Activated naive CD8-positive, alpha-beta T cell treated with anti-CD3 and anti-CD28 coated beads, Interleukin-2, amount 50 U/mL, for 16 hours (primary cell): ENCODE measurements at regions not wholly inside any gene's neighbourhood (a gene's known extent, or its start where the extent isn't known, plus 50 kb on each side); places are given as distances from the start of the nearest gene placed in this dataset.

Experiments used
- DNase-seq: peaks from one replicate; pipeline ENCODE4 v3.0.0-alpha.2; 2020; ENCODE audit warnings: low read depth, low spot score

DNA sequence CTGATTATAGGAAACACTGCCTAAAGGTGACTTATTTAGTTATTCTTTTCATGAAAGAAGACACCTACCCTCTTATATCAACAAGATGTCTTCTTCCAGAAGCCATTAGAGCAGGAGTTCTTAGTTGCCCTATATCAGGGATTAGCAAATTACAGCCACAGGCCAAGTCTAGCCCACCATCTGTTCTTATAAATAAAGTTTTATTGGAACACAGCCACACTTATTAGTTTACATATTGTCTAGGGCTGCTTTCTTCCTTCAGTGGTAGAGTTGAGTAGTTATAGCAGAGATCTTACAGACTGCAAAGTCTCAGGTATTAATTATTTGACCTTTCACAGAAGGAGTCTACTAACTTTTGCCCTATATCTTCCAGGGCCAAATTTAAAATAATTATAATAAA is 157.2 kb upstream of the NOCT start:
- DNase-seq = no peak

DNA sequence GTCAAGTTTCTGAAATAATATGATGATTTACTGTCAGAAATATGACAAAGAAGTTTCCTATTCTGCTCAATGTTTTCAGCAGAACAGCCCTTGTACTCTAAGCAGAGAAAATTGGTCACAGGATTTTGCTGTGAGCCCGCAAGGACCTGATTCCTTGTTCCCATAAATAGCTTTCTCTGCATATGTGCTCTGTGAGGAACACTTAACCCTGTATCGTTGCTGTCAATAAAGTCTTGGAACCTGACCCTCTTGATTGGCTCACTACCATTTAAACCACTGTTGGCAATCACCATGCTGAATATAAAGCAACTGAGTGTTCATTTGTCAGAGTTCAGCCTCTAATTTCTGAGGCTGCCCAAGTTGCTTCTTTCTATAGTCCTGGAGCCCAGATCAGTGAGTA is 158.2 kb upstream of the NOCT start:
- no peak for DNase-seq

DNA sequence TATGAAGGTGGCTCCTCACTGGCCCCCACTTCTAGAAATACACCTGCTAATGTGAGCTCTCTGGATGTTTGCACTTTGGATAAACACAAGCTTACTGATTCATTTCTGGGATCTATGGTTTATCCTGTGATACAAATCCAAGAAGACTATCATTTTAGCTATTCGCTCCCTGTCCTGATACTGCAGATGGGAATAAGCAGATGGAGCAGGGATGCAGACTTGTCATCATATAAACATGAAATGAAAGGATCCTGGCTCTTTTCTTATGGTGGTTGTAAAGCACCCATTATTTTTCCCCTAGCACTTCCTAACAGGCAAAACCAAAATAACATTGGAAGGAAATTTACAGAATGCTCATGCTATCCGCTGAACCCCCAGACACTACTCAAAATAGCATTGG is 162.9 kb upstream of the NOCT start:
- DNase-seq = no peak

DNA sequence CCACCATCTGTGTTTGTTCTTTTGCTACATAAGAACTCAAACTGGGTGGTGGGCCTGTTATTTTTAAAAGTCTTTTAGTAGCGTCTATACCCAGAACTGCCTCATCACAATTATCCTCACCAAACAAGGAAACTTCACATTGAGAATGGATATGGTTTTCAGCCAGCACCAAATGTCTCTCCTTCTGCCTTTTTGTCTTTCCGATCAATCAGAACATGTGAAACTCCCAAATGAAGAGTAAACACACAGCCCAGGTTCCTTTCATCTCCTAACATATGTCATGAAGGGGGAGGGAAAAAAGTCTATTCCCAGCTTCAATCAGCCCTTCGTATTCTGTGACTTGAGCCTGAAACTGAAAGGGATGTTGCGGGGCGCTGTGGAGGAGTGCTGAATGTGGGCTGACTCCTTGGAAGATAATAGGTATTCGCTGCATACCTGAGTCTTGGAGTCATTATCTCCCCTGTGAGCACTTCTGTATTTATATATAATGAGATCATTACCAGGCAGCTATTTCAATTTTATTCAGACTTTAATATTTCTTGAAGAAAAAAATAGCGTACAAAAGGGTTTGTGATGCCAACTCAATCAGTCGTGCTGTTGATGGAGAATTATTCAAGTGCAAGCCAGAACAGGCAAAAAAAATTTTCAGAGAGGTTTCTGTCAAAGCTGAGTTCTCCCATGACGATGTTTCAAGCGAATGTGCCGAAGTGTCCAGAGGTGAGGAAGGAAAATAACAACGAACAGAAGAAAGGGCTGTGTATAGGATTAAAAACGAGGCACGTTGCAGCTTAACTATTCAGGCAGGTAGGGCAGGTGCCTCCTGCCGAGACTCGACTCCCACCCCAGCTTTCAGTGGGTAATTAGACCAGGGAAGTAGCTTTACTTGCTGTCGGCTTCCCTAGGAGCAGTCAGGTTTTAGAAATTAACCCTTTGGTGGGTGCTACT is 163.9 kb upstream of the NOCT start:
- DNase-seq = no peak

DNA sequence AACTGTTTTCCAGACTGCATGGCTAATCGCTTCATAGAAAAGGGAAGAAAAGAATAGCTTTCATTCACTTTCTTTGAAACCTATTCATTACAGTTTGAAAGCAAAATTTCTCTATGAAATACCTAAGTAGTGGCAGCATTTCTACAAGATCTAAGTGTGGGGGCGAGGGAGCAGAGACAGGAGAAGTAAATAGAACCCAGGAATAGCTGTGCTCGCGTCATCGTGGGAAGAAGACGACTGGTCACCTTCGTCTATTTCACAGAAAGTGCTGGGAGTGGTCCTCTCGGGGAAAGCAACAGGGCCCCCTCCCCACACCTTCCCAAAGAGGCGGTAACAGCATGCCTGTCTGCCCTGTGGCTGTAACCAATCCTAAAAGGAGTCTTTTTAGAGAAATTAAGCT is 169.9 kb upstream of the NOCT start:
- DNase-seq = no peak

DNA sequence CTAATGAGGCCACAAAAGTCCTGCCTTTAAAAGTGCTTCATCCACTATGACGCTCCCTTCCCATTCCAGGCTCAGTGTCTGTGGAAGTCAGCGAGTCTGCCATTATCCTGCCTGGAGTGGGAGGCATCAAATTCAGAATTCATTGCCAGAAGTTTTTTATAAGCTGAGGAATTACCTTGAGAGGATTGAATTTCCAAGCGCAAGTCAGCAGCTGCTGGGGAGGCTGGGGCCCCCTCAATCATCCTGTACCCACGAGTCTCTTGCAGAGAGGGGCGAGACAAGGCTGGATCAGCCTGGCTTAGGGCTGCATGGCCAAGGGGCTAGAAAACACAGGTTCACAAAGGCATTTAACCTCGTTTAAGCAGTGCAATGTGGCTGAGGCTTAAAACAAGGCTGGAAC is 170.5 kb upstream of the NOCT start:
- no peak for DNase-seq

DNA sequence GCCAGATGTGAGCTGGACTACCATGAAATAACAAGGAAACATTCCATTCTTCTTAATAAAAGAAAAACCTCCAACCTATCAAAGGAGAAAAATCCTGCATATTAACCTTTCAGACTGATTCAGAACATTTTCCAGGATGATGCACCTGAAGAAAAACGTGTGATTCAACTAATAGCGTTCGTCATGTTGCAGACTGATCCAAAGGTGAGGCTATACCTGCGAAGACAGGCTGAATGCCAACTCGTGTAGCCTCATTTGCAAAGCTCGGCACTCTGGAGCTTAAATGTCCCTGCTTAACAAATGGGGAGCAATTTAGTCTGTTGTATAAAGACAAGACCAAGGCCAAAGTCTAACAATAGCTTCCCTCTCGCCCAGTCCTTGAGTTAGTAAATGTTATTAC is 172.0 kb upstream of the NOCT start:
- no peak for DNase-seq

DNA sequence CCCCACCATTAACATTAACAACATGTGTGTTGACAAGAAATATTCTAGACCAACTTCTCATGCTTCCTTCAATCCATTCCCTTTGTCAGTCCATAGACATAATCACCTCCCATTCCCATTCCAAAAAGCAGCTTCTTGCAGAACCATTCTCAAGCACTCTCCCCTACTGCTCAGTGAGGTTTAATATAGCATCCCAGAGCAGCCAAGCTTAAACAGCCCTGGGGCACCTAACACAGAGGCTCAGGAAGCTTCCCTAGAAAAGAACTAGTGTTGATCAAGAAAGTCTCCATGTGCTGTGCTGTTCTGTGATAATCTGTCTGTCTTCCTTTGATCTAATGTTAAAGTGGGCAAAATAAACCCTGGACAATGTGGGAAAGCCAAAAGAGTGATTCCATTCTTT is 174.2 kb upstream of the NOCT start:
- no peak for DNase-seq

DNA sequence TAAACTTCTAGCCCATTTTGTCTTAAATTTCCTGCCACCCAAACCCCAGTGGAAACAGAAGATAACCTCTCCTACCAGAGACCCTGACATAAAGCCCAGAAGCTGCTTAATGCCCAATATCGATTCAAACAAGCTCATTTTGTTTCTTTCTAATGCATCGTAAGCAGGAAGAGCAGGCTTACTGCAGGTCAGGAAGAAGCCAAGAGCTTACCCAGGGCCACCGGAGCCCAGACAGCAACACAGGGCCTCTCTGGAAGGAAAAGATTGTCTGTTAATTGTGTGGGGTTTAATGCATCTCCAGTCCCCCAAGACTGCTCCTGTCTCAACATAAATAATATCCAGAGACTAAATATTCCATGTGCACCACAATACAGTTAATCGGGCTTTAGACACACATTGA is 177.3 kb upstream of the NOCT start:
- no peak for DNase-seq

DNA sequence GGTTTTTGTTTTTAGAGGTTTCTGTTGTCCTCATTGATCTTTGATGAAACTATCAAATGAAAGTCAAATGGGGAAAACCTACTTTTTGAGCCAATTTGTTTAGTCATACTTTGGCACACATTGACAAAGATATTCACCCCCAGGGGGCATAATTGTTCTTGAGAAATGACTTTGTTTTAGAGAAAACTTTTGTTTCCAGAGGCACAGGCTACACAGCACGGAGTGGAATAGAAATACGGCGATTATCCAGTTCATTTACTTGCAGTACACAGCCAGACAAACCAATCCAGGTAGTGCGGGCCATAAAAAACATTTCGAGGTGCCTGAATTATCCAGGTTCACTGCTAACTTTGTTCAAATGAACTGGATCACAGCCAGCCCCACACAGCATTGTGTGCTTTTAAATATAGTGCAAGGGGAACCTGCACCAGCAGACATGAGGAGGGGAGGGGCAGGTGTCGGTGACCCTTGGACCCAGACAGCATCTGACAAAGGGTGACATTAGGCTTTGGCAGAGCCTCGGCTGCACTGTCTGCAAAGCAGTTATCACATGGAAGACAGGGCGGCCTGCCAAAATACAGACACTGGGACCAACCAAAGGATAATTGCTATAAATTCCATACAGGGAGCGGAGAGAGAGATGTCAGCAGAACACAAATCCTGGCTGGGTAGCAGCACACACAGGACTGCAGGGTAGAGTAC is 179.6 kb upstream of the NOCT start:
- DNase-seq = no peak

DNA sequence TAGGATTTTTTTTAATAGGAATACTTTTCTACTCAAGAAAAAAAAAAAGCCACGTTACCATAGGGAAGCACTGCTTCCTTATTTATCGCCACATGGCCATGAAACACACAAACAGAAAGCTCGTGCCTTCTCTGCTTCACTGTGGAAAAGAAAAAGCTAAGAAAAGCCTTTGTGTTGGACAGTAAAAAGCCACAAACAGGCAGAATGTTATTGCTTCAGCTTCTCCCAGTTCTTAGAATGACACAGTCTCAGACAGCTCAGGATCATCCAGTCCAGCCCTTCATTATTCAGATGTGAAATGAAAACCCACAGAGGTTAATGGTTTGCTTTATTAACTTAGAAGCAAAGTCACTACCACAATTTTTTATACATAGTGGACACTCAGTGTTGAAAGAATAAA is 181.6 kb upstream of the NOCT start:
- no peak for DNase-seq

DNA sequence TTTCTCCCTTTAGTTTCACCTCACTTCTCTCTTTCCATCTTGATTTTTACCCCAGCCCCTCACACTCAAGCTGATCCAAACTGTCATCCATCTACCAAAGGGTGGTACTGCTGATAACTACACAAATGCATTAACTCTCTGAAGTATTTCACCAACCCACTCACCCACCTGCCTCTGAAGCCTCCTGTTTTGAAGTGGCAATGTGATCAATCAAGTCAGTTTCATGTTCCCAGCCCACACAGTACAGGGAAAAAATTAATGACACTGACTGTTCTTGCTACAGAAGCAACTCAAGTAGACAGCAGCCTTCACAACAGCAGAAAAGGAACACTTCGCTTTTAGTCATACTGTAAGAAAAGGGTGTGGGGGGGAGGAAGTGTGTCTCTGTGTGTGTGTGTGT is 183.0 kb upstream of the NOCT start:
- no peak for DNase-seq

DNA sequence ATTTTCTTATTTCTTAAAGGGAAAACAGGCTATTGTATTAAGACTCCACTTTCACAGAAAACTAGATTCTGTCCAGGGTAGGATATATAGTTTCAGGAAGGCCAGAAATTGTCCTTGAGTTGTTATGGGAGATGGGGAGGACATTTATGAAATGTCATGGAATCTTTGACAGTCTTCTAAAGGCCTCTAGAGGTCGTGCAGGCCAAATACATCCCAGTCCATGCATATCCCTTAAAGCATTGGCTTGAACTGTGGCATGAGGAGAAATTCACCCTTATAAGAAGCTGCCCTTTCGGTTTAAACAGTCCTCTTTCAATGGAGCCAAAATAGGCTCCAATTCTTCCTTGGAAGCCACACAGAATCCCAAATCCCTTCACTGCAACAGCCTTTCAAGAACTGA is 183.6 kb upstream of the NOCT start:
- no peak for DNase-seq

DNA sequence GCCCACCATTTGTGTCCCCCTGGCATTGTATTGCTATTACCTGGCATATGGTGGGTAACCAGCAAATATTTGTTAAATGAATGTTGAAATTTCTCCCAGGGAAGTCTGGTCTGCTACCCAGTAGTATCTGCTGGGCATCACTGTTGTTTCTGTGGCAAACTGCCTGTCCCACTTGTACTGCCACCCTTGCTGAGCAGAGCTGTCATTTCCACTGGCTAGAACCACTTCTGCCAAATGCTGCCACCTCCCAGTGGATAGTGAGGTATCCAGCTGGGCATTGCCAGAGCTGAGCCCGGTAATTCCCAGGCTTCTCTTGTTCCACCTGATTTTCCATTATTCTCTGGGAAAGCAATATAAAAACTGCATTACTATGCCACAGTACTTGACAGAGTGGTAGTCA is 186.7 kb upstream of the NOCT start:
- no peak for DNase-seq

DNA sequence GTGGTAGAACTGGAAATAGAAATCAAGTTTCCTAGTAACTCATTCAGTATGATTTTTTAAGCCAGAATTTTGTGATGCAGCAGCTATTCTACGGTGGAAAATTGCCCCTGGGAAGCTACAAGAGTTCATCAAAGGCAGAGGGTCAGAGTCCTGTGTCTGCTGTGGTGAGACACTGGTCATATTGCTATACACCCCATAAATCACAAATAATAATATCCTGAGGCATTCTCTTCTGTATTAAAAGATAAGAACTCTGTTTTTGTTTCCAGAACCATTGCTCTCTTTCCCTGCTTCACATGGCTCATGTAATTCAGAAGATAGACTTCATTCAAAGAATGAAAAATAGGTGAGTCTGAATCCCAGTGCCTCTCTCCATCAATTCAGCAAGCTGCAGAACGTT is 188.8 kb upstream of the NOCT start:
- DNase-seq = no peak

DNA sequence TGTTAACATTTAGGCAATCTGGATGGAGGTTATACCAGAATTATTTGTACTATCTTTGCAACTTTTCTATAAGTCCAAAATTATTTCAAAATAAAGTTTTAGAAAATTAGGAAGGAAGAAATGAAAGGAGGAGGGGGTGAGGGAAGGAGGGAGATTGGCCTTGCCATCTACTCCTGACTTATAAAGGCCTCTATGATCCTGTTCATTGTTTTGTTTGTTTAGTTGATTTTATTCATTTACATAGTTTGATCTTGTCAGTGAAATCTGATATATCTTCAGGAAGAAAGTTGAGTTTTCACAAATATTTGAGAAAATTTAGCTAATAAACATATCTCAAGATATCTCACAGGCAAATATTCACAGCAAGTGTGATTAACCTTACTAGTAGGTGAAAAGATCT is 189.3 kb upstream of the NOCT start:
- no peak for DNase-seq

DNA sequence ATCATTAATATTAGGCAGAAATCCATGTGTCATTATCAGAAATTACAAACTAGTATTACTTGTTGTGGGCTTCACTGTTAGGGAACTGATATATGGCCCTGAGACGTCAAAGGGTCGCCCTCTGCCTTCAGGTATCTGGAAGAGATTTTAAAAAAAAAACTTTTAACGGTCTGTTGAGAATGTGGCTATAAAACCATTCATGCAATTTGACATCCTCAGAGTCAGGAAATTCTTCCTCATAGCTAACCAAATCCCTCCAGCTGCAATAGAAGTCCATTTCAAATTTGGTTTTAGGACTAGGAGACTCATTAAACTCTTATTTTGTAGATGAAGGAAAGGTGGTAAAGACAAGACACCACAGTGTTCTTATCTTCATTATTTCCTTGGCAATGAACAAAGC is 194.2 kb upstream of the NOCT start:
- DNase-seq = no peak

DNA sequence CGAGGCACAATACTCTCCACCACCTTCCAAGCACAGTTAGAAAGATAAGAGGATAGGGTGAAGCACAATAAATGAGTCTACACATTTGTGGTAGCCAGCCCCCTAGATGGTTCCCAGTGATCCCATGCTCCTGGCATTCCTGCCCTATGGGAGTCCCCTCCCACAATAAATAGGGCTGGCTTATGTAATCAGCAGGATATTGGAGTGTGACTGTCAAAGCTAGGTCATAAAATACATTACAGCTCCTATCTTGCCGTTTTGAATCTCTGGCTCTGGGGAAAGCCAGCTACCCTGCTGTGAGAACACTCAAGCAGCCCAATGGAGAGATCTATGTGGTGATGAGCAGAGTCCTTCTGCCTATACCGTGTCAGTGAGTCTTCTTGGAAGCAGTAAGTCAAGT is 198.7 kb upstream of the NOCT start:
- no peak for DNase-seq

DNA sequence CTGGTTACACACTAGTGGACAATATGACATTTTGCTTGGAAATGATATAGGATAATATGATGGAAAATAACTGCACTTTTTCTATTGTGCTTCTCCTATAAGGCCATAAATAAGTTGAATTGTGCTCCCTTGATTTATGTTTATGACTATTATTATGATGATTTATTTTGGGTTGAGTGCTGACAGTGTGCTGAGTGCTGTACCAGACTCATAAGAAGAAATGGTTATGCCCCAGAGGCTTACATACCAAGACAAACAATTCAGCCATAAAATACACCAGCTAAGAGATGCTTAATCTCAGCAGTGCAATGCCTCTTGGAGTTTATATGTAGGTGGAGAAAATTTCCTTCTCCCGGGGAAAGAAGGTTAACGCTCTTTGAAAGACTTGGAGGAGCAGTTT is 199.8 kb upstream of the NOCT start:
- DNase-seq = no peak

DNA sequence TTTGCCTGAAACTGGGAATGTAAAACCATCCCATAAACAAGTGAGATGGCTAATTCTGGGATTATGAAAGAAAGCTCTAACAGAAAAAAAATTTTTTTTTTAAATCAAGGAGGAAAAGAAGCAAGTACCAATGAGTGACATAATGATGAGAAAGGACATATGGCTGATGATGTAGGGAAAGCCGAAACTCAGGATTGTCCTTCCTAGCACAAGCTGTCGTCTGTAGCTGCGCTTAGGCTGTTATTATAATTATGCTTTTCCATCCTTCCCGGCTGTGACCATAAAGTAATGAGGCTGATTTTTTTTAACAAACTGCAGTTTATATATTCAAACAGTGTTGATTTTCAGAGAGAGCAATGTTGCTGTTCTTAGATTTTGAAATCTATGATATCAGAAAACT is 209.8 kb upstream of the NOCT start:
- no peak for DNase-seq

DNA sequence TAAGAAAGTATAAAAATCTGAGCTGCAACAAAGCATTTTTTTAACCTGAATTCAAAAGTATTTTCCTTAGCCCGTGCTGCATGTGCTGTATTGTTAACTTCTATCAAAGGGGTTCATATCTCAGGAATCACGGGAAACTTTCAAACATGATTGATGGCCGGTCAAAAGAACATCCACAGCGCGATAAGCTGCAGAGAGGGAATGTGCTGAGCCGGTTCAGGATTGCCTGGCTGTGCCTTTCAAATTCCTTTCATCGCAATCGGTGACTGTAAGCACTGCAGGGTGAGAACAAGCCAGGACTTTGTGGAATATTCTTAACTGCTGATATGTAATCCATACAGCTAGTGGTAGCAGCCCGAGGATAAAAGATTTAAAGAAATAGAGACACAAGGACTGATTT is 210.9 kb upstream of the NOCT start:
- no peak for DNase-seq

DNA sequence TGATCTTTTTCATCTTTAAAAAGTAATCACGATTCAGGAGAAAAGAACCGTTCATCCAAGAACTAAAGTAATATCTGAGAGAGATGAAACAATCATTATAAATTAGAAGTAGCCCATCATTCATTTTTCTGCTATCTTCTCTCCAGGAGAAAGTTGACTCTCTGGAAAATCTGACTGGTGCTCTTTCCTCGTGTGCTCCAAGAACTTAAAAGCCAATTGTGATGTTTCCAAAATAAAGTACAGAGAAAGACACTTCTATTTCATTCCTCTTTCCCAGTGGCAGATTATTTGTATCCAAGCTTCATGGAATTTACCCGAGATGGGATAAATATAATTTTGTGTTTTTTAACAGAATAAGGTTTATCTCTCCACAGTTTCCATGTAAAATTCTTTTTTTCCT is 212.5 kb upstream of the NOCT start:
- no peak for DNase-seq

DNA sequence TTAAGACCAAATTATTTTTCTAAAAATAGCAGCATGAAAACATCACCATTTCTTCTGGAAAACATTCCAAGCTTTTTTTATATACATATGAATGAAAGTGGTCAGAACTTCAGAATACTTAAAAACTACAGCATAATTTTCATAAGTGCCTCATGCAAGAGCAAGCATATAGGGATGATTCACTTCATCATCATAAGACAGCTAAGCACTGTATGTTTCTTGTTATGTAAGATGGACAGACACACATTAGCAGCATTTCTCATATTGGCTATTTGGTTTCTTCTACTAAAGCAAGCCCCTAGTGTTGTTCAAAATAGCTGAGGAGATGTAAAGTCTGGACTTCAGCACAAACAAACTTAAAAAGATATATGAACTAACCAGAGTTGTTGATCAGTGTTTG is 213.1 kb upstream of the NOCT start:
- DNase-seq = no peak
